D341Med (cell line): ENCODE measurements at regions not wholly inside any gene's neighbourhood (a gene's known extent, or its start where the extent isn't known, plus 50 kb on each side); places are given as distances from the start of the nearest gene placed in this dataset.
"Not testable (repeated sequence)": the region's sequence is repeated elsewhere in the genome, so short reads cannot be mapped to it uniquely, and the experiment has no call there.

Source experiments
- DNase-seq: peaks from one replicate; pipeline ENCODE4 v3.0.0; 2012; ENCODE audit warnings: low spot score

GRCh38 chr9:30522486-30522885 is 1862.0 kb upstream of the ACO1 start:
- DNase-seq: no peak

- no peak for DNase-seq
These were observed 1860.1 kb upstream of the ACO1 start for GRCh38 chr9:30524311-30524710.

GRCh38 chr9:30534455-30534854 is 1850.0 kb upstream of the ACO1 start:
- DNase-seq: no peak

- no peak for DNase-seq
These were observed 1849.5 kb upstream of the ACO1 start for GRCh38 chr9:30534896-30535295.

GRCh38 chr9:30536494-30536893 is 1847.9 kb upstream of the ACO1 start:
- no peak for DNase-seq

GRCh38 chr9:30539696-30540095 is 1844.7 kb upstream of the ACO1 start:
- DNase-seq: not testable (repeated sequence)

GRCh38 chr9:30574355-30575151 is 1809.9 kb upstream of the ACO1 start:
- DNase-seq: peak; percentile 9

GRCh38 chr9:30575218-30575617 is 1809.2 kb upstream of the ACO1 start:
- DNase-seq: peak; percentile 4

- peak; percentile 6 for DNase-seq
These were observed 1808.8 kb upstream of the ACO1 start for GRCh38 chr9:30575691-30576090.

GRCh38 chr9:30579810-30580209 is 1804.6 kb upstream of the ACO1 start:
- no peak for DNase-seq

GRCh38 chr9:30582240-30582639 is 1802.2 kb upstream of the ACO1 start:
- no peak for DNase-seq

- DNase-seq: no peak
These were observed 1799.9 kb upstream of the ACO1 start for GRCh38 chr9:30584559-30584958.

- DNase-seq: no peak
These were observed 1793.0 kb upstream of the ACO1 start for GRCh38 chr9:30591461-30591860.

- DNase-seq: no peak
These were observed 1786.8 kb upstream of the ACO1 start for GRCh38 chr9:30597608-30598007.

GRCh38 chr9:30605936-30606335 is 1778.5 kb upstream of the ACO1 start:
- DNase-seq: no peak

- no peak for DNase-seq
These were observed 1774.7 kb upstream of the ACO1 start for GRCh38 chr9:30609713-30610112.

GRCh38 chr9:30616782-30617181 is 1767.7 kb upstream of the ACO1 start:
- not testable (repeated sequence) for DNase-seq

- DNase-seq: no peak
These were observed 1761.9 kb upstream of the ACO1 start for GRCh38 chr9:30622561-30622960.

- DNase-seq: no peak
These were observed 1755.4 kb upstream of the ACO1 start for GRCh38 chr9:30628915-30629567.

- DNase-seq: no peak
These were observed 1754.0 kb upstream of the ACO1 start for GRCh38 chr9:30630459-30630858.

- not testable (repeated sequence) for DNase-seq
These were observed 1737.8 kb upstream of the ACO1 start for GRCh38 chr9:30646639-30647038.

- no peak for DNase-seq
These were observed 1722.5 kb upstream of the ACO1 start for GRCh38 chr9:30661925-30662324.

- DNase-seq: no peak
These were observed 1713.5 kb upstream of the ACO1 start for GRCh38 chr9:30670805-30671562.
